GM12874 (cell line): ENCODE measurements at regions not wholly inside any gene's neighbourhood (a gene's known extent, or its start where the extent isn't known, plus 50 kb on each side); places are given as distances from the start of the nearest gene placed in this dataset.

ENCODE experiments used
- TF ChIP-seq, protein P1 (sequence below): IDR thresholded peaks from 2 replicates; pipeline ENCODE4 v1.5.1; 2011; ENCODE audit warnings: low read depth, mild to moderate bottlenecking, control low read depth, low read length, moderate library complexity; ENCODE audit not compliant: insufficient read depth

DNA sequence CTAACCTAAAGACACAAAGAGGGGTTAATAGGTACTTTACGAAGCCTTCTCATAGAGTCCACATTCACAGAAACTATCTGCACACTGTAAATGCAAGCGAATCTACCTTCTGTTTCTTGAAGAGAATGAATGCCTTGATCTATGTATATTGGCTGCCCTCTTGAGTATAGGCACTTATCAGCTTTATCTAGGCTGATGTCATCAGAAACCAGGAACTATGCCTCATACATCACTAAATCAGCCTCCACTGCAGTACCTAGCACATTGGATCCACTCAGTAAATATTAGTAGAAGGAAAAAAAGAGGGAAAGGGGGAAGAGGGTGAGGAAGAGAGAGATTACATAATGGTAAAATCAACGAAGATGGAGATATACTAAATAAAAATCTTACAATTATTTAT lies 477.1 kb downstream of the CAAP1 start:
- TF ChIP-seq, protein P1, sequence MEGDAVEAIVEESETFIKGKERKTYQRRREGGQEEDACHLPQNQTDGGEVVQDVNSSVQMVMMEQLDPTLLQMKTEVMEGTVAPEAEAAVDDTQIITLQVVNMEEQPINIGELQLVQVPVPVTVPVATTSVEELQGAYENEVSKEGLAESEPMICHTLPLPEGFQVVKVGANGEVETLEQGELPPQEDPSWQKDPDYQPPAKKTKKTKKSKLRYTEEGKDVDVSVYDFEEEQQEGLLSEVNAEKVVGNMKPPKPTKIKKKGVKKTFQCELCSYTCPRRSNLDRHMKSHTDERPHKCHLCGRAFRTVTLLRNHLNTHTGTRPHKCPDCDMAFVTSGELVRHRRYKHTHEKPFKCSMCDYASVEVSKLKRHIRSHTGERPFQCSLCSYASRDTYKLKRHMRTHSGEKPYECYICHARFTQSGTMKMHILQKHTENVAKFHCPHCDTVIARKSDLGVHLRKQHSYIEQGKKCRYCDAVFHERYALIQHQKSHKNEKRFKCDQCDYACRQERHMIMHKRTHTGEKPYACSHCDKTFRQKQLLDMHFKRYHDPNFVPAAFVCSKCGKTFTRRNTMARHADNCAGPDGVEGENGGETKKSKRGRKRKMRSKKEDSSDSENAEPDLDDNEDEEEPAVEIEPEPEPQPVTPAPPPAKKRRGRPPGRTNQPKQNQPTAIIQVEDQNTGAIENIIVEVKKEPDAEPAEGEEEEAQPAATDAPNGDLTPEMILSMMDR: no peak

DNA sequence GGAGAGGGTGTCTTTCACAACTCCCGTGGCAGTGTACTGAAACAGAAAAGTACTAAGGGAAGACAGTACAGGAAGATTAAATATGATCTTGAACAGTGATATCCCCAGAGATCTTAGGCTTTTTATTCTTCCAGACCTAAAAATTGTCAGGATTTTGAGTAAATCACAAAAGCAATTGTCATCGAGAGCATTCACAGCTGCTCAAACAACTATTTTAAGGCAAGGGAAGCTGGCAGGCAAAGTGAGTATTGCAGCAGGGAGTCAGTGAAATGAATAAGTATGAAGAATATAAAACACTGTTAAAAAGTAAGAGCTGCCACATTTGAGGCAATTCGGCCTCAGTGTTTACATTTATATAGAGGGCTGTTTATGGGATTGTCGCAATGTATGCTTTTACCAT lies 479.0 kb downstream of the CAAP1 start:
- TF ChIP-seq, protein P1: no peak

DNA sequence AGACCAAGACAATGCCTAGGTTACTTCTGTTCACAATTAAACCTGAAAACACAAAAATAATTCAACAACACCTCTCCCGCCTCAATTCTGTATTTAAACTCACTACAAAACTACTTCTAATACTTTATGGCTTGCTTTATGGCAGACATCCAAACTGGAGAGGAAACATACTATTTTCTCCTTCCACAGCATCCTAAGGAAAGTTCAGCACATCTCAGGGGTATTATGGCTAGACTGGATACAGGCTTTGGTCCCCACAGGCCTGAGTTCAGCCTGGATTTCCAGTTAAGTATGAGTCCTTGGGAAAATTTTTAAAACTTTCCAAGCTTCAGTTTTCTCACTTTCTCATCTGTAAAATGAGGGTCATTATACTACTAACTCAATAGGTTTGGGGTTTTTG lies 480.2 kb downstream of the CAAP1 start:
- TF ChIP-seq, protein P1: no peak

DNA sequence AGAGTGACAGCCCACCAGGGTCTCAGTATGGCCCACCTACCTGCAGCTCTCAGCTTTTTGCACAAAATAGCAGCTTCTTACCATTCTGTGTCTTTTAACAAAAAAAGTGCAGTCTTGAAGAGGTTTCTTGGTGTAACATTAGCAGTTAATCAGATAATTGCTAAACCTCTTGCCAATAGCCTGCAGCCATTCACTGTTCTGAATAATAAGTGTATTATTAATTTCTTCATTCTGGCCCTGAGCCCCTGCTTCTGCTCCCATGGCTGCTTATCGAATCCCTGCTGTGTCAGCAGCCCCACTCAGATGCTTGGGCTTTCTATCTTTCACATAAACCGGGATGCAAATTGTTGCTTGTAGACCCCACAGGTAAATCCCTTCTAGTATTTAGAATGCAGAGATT lies 485.9 kb downstream of the CAAP1 start:
- TF ChIP-seq, protein P1: no peak

GRCh38 chr9:26399556-26399955 lies 493.0 kb downstream of the CAAP1 start:
- TF ChIP-seq, protein P1: no peak

GRCh38 chr9:26394025-26394424 lies 498.6 kb downstream of the CAAP1 start:
- TF ChIP-seq, protein P1: no peak

GRCh38 chr9:26392639-26393038 lies 500.0 kb downstream of the CAAP1 start:
- TF ChIP-seq, protein P1: no peak

- TF ChIP-seq, protein P1: no peak
Measured at GRCh38 chr9:26391036-26391435, 501.6 kb downstream of the CAAP1 start.
